ENCODE measurements at regions not wholly inside any gene's neighbourhood (a gene's known extent, or its start where the extent isn't known, plus 50 kb on each side); places are given as distances from the start of the nearest gene placed in this dataset.

DNA sequence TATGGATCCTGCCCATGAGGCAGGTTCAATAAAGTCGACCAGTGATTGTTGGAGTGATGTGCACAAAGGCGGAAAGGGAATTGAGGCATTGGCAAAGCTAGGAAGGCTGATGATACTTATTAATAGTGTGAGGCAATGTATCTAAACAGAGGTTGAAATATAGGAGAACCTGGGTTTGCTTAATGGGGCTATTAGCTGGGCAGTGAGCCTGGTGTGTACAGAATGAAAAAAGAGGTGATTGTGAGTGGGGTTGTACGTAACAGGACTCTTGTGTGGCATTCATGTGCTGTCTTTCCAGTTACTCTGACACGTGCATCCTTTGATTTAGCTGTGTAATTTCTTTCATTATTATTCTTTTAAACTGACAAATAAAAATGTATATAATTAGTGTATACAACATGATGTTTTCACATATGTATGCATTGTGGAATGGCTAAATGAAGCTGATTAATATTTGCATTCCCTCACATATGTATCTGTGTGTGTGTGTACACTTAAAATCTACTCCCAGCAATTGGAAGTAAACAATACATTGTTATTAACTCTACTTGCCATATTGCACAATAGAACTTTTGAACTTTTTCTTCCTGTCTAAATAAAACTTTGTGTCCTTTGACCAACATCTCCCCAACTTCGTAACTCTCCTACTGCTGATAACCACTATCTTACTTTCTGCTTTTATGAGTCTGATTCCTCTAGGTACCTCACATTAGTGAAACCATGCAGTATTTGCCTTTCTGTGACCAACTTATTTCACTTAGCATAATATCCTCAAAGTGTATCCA, 220.5 kb upstream of the SLC35B3 start:
- peaks cover 8% of the 10 kb centered on the region for H3K4me1 Mint-ChIP-seq
- H3K36me3 Mint-ChIP-seq (ENCODE audit: low read depth), result no peaks in the 10 kb centered on the region
- H3K27me3 Mint-ChIP-seq (ENCODE audit: low read depth), result no peaks in the 10 kb centered on the region

DNA sequence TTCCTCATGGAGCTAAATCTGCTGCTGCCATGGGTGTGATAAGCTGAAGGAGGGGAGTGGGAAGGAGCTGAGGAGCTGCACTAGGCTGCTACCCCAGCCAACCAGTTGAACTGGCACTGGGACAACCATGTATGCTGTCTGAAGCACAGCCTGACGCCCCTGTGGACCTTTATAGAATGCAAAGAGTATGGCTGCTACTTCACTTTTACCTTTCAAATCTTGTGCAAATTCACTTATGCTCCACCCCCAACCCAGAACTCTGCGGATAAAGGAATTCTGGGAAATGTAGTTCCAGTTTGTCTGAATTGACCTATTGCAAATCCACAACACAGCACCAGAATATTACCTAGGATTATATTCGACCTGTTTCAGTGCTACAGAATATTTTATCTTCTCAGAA, 217.4 kb upstream of the SLC35B3 start:
- peaks cover 5% of the 10 kb centered on the region for H3K9me3 Mint-ChIP-seq
- no peak overlapping the region for H3K4me3 Mint-ChIP-seq
- no peak overlapping the region for H3K27ac Mint-ChIP-seq
- peaks cover under 1% of the 10 kb centered on the region for H3K4me1 Mint-ChIP-seq
- no peaks in the 10 kb centered on the region for H3K27me3 Mint-ChIP-seq (ENCODE audit: low read depth)
- TF ChIP-seq, protein P1, sequence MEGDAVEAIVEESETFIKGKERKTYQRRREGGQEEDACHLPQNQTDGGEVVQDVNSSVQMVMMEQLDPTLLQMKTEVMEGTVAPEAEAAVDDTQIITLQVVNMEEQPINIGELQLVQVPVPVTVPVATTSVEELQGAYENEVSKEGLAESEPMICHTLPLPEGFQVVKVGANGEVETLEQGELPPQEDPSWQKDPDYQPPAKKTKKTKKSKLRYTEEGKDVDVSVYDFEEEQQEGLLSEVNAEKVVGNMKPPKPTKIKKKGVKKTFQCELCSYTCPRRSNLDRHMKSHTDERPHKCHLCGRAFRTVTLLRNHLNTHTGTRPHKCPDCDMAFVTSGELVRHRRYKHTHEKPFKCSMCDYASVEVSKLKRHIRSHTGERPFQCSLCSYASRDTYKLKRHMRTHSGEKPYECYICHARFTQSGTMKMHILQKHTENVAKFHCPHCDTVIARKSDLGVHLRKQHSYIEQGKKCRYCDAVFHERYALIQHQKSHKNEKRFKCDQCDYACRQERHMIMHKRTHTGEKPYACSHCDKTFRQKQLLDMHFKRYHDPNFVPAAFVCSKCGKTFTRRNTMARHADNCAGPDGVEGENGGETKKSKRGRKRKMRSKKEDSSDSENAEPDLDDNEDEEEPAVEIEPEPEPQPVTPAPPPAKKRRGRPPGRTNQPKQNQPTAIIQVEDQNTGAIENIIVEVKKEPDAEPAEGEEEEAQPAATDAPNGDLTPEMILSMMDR (IDR thresholded peaks at IDR 0.05; ENCODE audit: unreplicated experiment in 3 of 3), result no peak
- no peaks in the 10 kb centered on the region for H3K36me3 Mint-ChIP-seq (ENCODE audit: low read depth)

More for the DNA sequence above, 220.5 kb upstream of the SLC35B3 start:
- no peak overlapping the region for H3K27ac Mint-ChIP-seq
- H3K4me3 Mint-ChIP-seq, result no peak overlapping the region
- TF ChIP-seq, protein P1 (IDR thresholded peaks at IDR 0.05; ENCODE audit: unreplicated experiment in 3 of 3), result no peak
- H3K9me3 Mint-ChIP-seq, result no peaks in the 10 kb centered on the region

DNA sequence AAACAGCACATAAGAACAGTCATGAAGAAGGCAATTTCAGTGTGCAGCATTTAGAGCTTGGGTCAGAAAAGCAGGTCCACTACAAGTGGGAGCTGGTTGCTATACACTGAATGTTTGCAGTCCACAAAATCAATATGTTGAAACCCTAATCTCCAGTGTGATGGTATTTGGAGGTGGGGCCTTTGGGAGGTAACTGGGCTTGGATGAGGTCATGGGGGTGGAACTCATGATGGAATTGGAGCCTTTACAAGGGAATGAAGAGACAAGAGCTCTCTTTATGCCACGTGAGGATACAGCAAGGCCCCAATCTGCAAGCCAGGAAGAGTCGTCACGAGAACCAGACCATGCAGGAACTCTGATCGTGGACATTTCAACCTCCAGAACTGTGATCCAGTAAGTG, 216.7 kb upstream of the SLC35B3 start:
- Mint-ChIP-seq H3K9me3 (peaks cover 5% of the 10 kb centered on the region), H3K4me3 (no peak overlapping the region), H3K36me3 (ENCODE audit: low read depth) (no peaks in the 10 kb centered on the region), H3K4me1 (no peaks in the 10 kb centered on the region), H3K27me3 (ENCODE audit: low read depth) (no peaks in the 10 kb centered on the region), H3K27ac (no peak overlapping the region)
- TF ChIP-seq, protein P1 (IDR thresholded peaks at IDR 0.05; ENCODE audit: unreplicated experiment in 3 of 3), result no peak

DNA sequence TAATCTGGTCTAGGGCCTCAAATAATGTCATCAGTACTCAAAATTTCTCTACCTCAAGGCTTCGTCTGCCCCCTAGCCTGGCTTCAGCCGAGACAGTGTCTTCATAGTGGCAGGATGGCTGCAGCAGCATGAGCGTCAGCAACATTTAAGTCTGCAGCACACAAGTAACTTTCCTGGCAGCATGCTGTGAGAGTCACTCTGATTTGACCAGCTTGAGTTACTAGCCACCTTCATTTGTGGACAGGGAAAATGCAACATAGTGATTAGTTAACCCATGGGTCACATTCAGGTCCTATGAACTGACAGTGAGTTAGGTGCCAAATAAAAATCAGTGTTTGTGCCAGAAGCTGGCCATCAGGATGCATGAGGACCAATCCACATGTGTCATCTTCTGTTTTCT, 209.9 kb upstream of the SLC35B3 start:
- peaks cover 5% of the 10 kb centered on the region for H3K9me3 Mint-ChIP-seq
- no peaks in the 10 kb centered on the region for H3K36me3 Mint-ChIP-seq (ENCODE audit: low read depth)
- H3K4me3 Mint-ChIP-seq, result no peak overlapping the region
- TF ChIP-seq, protein P1 (IDR thresholded peaks at IDR 0.05; ENCODE audit: unreplicated experiment in 3 of 3), result no peak
- no peaks in the 10 kb centered on the region for H3K27me3 Mint-ChIP-seq (ENCODE audit: low read depth)
- no peaks in the 10 kb centered on the region for H3K4me1 Mint-ChIP-seq
- H3K27ac Mint-ChIP-seq, result no peak overlapping the region

DNA sequence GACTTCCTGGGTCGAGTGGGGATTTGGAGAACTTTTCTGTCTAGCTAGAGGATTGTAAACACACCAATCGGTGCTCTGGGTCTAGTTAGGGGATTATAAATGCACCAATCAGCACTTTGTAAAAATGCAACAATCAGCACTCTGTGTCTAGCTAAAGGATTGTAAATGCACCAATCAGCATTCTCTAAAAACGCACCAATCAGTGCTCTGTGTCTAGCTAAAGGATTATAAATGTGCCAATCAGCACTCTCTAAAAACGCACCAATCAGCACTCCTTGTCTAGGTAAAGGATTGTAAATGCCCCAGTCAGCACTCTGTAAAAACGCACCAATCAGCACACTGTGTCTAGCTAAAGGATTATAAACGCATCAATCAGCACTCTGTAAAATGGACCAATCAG, 209.0 kb upstream of the SLC35B3 start:
- no peak overlapping the region for H3K4me3 Mint-ChIP-seq
- peaks cover 2% of the 10 kb centered on the region for H3K9me3 Mint-ChIP-seq
- TF ChIP-seq, protein P1 (IDR thresholded peaks at IDR 0.05; ENCODE audit: unreplicated experiment in 3 of 3), result no peak
- H3K27me3 Mint-ChIP-seq (ENCODE audit: low read depth), result no peaks in the 10 kb centered on the region
- no peaks in the 10 kb centered on the region for H3K36me3 Mint-ChIP-seq (ENCODE audit: low read depth)
- H3K4me1 Mint-ChIP-seq, result no peaks in the 10 kb centered on the region
- H3K27ac Mint-ChIP-seq, result no peak overlapping the region

DNA sequence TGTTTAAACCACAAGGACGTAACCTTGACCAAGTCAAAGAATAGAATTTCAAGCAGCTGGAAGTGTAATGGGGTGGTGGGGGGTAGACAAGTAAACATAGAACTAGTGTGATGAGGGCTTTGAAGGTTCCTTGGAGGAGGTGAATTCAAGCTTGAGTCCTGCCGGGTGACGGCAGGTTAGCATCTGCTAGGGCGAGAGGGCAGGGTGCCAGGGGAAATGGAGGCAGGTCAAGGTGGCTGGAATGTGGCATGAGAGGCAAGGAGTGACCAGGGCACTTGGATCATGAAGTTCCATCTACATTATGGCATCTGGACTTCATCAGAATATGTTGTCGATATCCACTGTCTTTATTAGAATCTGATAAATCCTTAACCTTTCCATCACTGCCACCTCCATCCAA, 207.5 kb upstream of the SLC35B3 start:
- no peaks in the 10 kb centered on the region for H3K27me3 Mint-ChIP-seq (ENCODE audit: low read depth)
- no peak overlapping the region for H3K4me3 Mint-ChIP-seq
- no peaks in the 10 kb centered on the region for H3K9me3 Mint-ChIP-seq
- H3K27ac Mint-ChIP-seq, result no peak overlapping the region
- TF ChIP-seq, protein P1 (IDR thresholded peaks at IDR 0.05; ENCODE audit: unreplicated experiment in 3 of 3), result no peak
- no peaks in the 10 kb centered on the region for H3K36me3 Mint-ChIP-seq (ENCODE audit: low read depth)
- no peaks in the 10 kb centered on the region for H3K4me1 Mint-ChIP-seq

Data from nephron (organoid).